ENCODE measurements at regions not wholly inside any gene's neighbourhood (a gene's known extent, or its start where the extent isn't known, plus 50 kb on each side); places are given as distances from the start of the nearest gene placed in this dataset.

GRCh38 chr6:167398214-167399050, 73.5 kb downstream of the TTLL2 start (continued):
- peak; percentile 96 for TF ChIP-seq ZNF275 (CRISPR knock-in tag; IDR thresholded peaks at IDR 0.05; ENCODE audit: borderline replicate concordance)
- TF ChIP-seq ZNF550 (CRISPR knock-in tag; IDR thresholded peaks at IDR 0.05; ENCODE audit: borderline replicate concordance): 0 out of 2 replicates have a peak, but pooled peaks have one; percentile 63
- peak; percentile 87 for TF ChIP-seq MIER2 (CRISPR knock-in tag; IDR thresholded peaks at IDR 0.05)
- TF ChIP-seq YEATS4 (CRISPR knock-in tag; IDR thresholded peaks at IDR 0.05; ENCODE audit: borderline replicate concordance): peak; percentile 93
- 0 out of 2 replicates have a peak, but pooled peaks have one; percentile 56 for TF ChIP-seq ZNF672 (CRISPR knock-in tag; IDR thresholded peaks at IDR 0.05)
- TF ChIP-seq POGK (CRISPR knock-in tag; conservative IDR thresholded peaks at IDR 0.05): peak; percentile 91; the same call in 1 of the 2 replicates
- no peak for TF ChIP-seq PHB2 (IDR thresholded peaks at IDR 0.05; ENCODE audit: partially characterized antibody)
- no peak for TF ChIP-seq ZNF224 (CRISPR knock-in tag; IDR thresholded peaks at IDR 0.05)
- TF ChIP-seq HBP1 (CRISPR knock-in tag; IDR thresholded peaks at IDR 0.05; ENCODE audit: low read depth): peak; percentile 87
- 0 out of 2 replicates have a peak, but pooled peaks have one; percentile 91 for TF ChIP-seq SP140L (CRISPR knock-in tag; IDR thresholded peaks at IDR 0.05; ENCODE audit: borderline replicate concordance)
- peak; percentile 91; the same call in 1 of the 2 replicates for TF ChIP-seq SPEN (CRISPR knock-in tag; IDR thresholded peaks at IDR 0.05; ENCODE audit: low read depth)
- TF ChIP-seq ZNF547 (CRISPR knock-in tag; IDR thresholded peaks at IDR 0.05): peak; percentile 82
- peak; percentile 93; the same call in 1 of the 2 replicates for TF ChIP-seq HIC2 (CRISPR knock-in tag; IDR thresholded peaks at IDR 0.05; ENCODE audit: low read depth)
- peak; percentile 99 for TF ChIP-seq ERF (CRISPR knock-in tag; IDR thresholded peaks at IDR 0.05)
- no peak for TF ChIP-seq SOX6 (IDR thresholded peaks at IDR 0.05)
- peak; percentile 99 for TF ChIP-seq SOX6 (CRISPR knock-in tag; IDR thresholded peaks at IDR 0.05)
- TF ChIP-seq LBX2 (CRISPR knock-in tag; IDR thresholded peaks at IDR 0.05; ENCODE audit: borderline replicate concordance): no peak
- no peak for TF ChIP-seq E2F5 (CRISPR knock-in tag; conservative IDR thresholded peaks at IDR 0.05)
- no peak for TF ChIP-seq EEA1 (CRISPR knock-in tag; IDR thresholded peaks at IDR 0.05; ENCODE audit: borderline replicate concordance)
- no peak for TF ChIP-seq GTF3A (CRISPR knock-in tag; conservative IDR thresholded peaks at IDR 0.05)
- no peak for TF ChIP-seq HNRNPH1 (optimal IDR thresholded peaks at IDR 0.05; ENCODE audit: low read depth, low read length)
- TF ChIP-seq SMAD9 (CRISPR knock-in tag; IDR thresholded peaks at IDR 0.05): 0 out of 2 replicates have a peak, but pooled peaks have one; percentile 24
